H9 (cell line): ENCODE measurements at regions not wholly inside any gene's neighbourhood (a gene's known extent, or its start where the extent isn't known, plus 50 kb on each side); places are given as distances from the start of the nearest gene placed in this dataset.
"Not testable (repeated sequence)": the region's sequence is repeated elsewhere in the genome, so short reads cannot be mapped to it uniquely, and the experiment has no call there.

Experiments used
- DNase-seq: peaks from one replicate; pipeline ENCODE4 v3.0.0-alpha.2; 2017
- H2AFZ ChIP-seq: one replicate; pipeline ENCODE4 v1.6.1; 2013; ENCODE audit warnings: mild to moderate bottlenecking, low read length, control low read depth, moderate library complexity
- H2AK5ac ChIP-seq: 2 replicates; pipeline ENCODE4 v1.6.1; 2013; ENCODE audit warnings: low read length, control low read depth, mixed read lengths; ENCODE audit not compliant: insufficient read length
- H2BK120ac ChIP-seq: one replicate; pipeline ENCODE4 v1.6.1; 2013; ENCODE audit warnings: low read depth, mild to moderate bottlenecking, low read length, control low read depth, inconsistent platforms; ENCODE audit not compliant: poor library complexity, severe bottlenecking
- H2BK12ac ChIP-seq: 2 replicates; pipeline ENCODE4 v1.6.1; 2013; ENCODE audit warnings: low read length, control low read depth, mixed read lengths, low read depth; ENCODE audit not compliant: insufficient read length
- H2BK15ac ChIP-seq: 2 replicates; pipeline ENCODE4 v1.6.1; 2013; ENCODE audit warnings: low read depth, low read length, control low read depth
- H2BK20ac ChIP-seq: one replicate; pipeline ENCODE4 v1.6.1; 2013; ENCODE audit warnings: low read depth, mild to moderate bottlenecking, low read length, control low read depth, inconsistent platforms; ENCODE audit not compliant: poor library complexity, severe bottlenecking
- H2BK5ac ChIP-seq: 2 replicates; pipeline ENCODE4 v1.6.1; 2013; ENCODE audit warnings: low read length, control low read depth, mixed read lengths; ENCODE audit not compliant: insufficient read length
- H3K14ac ChIP-seq: 2 replicates; pipeline ENCODE4 v1.6.1; 2013; ENCODE audit warnings: low read length, control low read depth; ENCODE audit not compliant: insufficient read depth
- H3K18ac ChIP-seq: 2 replicates; pipeline ENCODE4 v1.6.1; 2013; ENCODE audit warnings: low read depth, mild to moderate bottlenecking, mixed read lengths, low read length, control low read depth; ENCODE audit not compliant: insufficient read length
- H3K23ac ChIP-seq: 2 replicates; pipeline ENCODE4 v1.6.1; 2013; ENCODE audit warnings: low read length, control low read depth, mixed read lengths, low read depth; ENCODE audit not compliant: insufficient read length
- H3K23me2 ChIP-seq: 2 replicates; pipeline ENCODE4 v1.6.1; 2013; ENCODE audit warnings: low read depth, mild to moderate bottlenecking, mixed read lengths, low read length, control low read depth; ENCODE audit not compliant: insufficient read length, poor library complexity, severe bottlenecking
- H3K27ac ChIP-seq: 2 replicates; pipeline ENCODE4 v1.5.1; 2013; ENCODE audit warnings: low read length, control low read depth, mixed read lengths, low read depth; ENCODE audit not compliant: insufficient read length
- H3K27me3 ChIP-seq: 2 replicates; pipeline ENCODE4 v1.6.1; 2013; ENCODE audit warnings: low read length, control low read depth, inconsistent platforms; ENCODE audit not compliant: insufficient read depth
- H3K4ac ChIP-seq: 2 replicates; pipeline ENCODE4 v1.6.1; 2013; ENCODE audit warnings: low read depth, mild to moderate bottlenecking, control low read depth, inconsistent platforms, low read length, moderate library complexity
- H3K4me1 ChIP-seq: 2 replicates; pipeline ENCODE4 v1.6.1; 2013; ENCODE audit warnings: low read length, control low read depth, inconsistent platforms; ENCODE audit not compliant: insufficient read depth
- H3K4me2 ChIP-seq: 2 replicates; pipeline ENCODE4 v1.6.1; 2013; ENCODE audit warnings: low read length, control low read depth, mixed read lengths; ENCODE audit not compliant: insufficient read length, insufficient read depth
- H3K56ac ChIP-seq: 2 replicates; pipeline ENCODE4 v1.6.1; 2013; ENCODE audit warnings: low read depth, mild to moderate bottlenecking, mixed read lengths, low read length, control low read depth; ENCODE audit not compliant: insufficient read length
- H3K79me1 ChIP-seq: 2 replicates; pipeline ENCODE4 v1.6.1; 2013; ENCODE audit warnings: low read depth, mild to moderate bottlenecking, moderate library complexity, low read length, control low read depth, inconsistent platforms; ENCODE audit not compliant: insufficient read depth, poor library complexity, severe bottlenecking
- H3K79me2 ChIP-seq: 2 replicates; pipeline ENCODE4 v1.6.1; 2013; ENCODE audit warnings: low read length, control low read depth, inconsistent platforms; ENCODE audit not compliant: insufficient read depth
- H3K9ac ChIP-seq: 2 replicates; pipeline ENCODE4 v1.6.1; 2013; ENCODE audit warnings: low read length, control low read depth, mixed read lengths; ENCODE audit not compliant: insufficient read length; ENCODE audit errors: extremely low read depth
- H3K9me3 ChIP-seq: one replicate; pipeline ENCODE4 v1.6.1; 2013; ENCODE audit warnings: low read depth, low read length, inconsistent platforms; ENCODE audit not compliant: control insufficient read depth
- H3T11ph ChIP-seq: one replicate; pipeline ENCODE4 v1.6.1; 2013; ENCODE audit warnings: mild to moderate bottlenecking, low read length, control low read depth, inconsistent platforms
- H4K20me1 ChIP-seq: one replicate; pipeline ENCODE4 v1.6.1; 2013; ENCODE audit not compliant: control insufficient read depth, insufficient read length, insufficient read depth
- H4K5ac ChIP-seq: 2 replicates; pipeline ENCODE4 v1.6.1; 2013; ENCODE audit warnings: low read depth, mild to moderate bottlenecking, mixed read lengths, low read length, control low read depth; ENCODE audit not compliant: insufficient read length
- H4K8ac ChIP-seq: replicated peaks from 2 replicates; pipeline ENCODE4 v1.6.1; 2013; ENCODE audit warnings: low read length, control low read depth, mixed read lengths, low read depth; ENCODE audit not compliant: insufficient read length
- H4K91ac ChIP-seq: 2 replicates; pipeline ENCODE4 v1.6.1; 2013; ENCODE audit warnings: low read depth, mild to moderate bottlenecking, moderate library complexity, mixed read lengths, low read length, control low read depth; ENCODE audit not compliant: insufficient read length
- H3K27ac Mint-ChIP-seq, 3 experiments: 2 replicates in 2 of 3; 3 replicates in 1 of 3; pipeline ENCODE4 v1.8.0; 2020 to 2021; ENCODE audit warnings: mixed read lengths in 3 of 3, mild to moderate bottlenecking in 1 of 3, moderate library complexity in 1 of 3
- H3K27me3 Mint-ChIP-seq: 2 replicates; pipeline ENCODE4 v1.8.0; 2021; ENCODE audit warnings: low read depth, mild to moderate bottlenecking, moderate library complexity, mixed read lengths
- H3K36me3 Mint-ChIP-seq, 3 experiments: 2 replicates in 2 of 3; 3 replicates in 1 of 3; pipeline ENCODE4 v1.8.0; 2020 to 2021; ENCODE audit warnings: low read depth in 3 of 3, mixed read lengths in 3 of 3; ENCODE audit not compliant: insufficient read depth in 1 of 3
- H3K4me1 Mint-ChIP-seq, 2 experiments: 2 replicates each; pipeline ENCODE4 v1.8.0; 2020; ENCODE audit warnings: mixed read lengths in 2 of 2
- H3K4me3 Mint-ChIP-seq, 2 experiments: 2 replicates in 1 of 2; 3 replicates in 1 of 2; pipeline ENCODE4 v1.8.0; 2020 to 2021; ENCODE audit warnings: mild to moderate bottlenecking in 2 of 2, mixed read lengths in 2 of 2, moderate library complexity in 1 of 2
- H3K9me3 Mint-ChIP-seq, 2 experiments: 2 replicates in 1 of 2; 3 replicates in 1 of 2; pipeline ENCODE4 v1.8.0; 2020; ENCODE audit warnings: mild to moderate bottlenecking in 2 of 2, mixed read lengths in 2 of 2, moderate library complexity in 1 of 2
- CTCF ChIP-seq: fragments of 200-600 bp; sonication (generic); conservative IDR thresholded peaks from 3 replicates; pipeline ENCODE4 v1.8.0; 2021; ENCODE audit warnings: antibody characterized with exemption, mild to moderate bottlenecking
- WGBS: extraction: QIAGEN DNeasy Blood & Tissue Kit; methylation state at CpG from one replicate; pipeline ENCODE4 v1.1.7; 2013; ENCODE audit warnings: missing lambda C conversion rate, low lambda C conversion rate, mixed read lengths; ENCODE audit not compliant: insufficient read length; ENCODE audit errors: extremely low coverage; 5-methylcytosine and 5-hydroxymethylcytosine counted together

GRCh38 chr14:105947599-105947998, 421.2 kb downstream of the TMEM121 start:
- H3K23me2 ChIP-seq = no peaks in the 10 kb centered on the region
- H2BK20ac ChIP-seq = no peak overlapping the region
- H3K36me3 Mint-ChIP-seq = peaks cover 4 to 25% (median 5%) of the 10 kb centered on the region in 3 experiments; a peak in 6 of 7 replicates
- H3K79me1 ChIP-seq = no peaks in the 10 kb centered on the region
- no peaks in the 10 kb centered on the region for H3K4me1 ChIP-seq
- no peaks in the 10 kb centered on the region for H3K27me3 ChIP-seq
- H2AFZ ChIP-seq = no peak overlapping the region
- no peak overlapping the region for H2BK5ac ChIP-seq
- no peak overlapping the region for H2BK12ac ChIP-seq
- H3K27me3 Mint-ChIP-seq = peaks cover 5% of the 10 kb centered on the region
- H4K5ac ChIP-seq = no peak overlapping the region
- H3K4me2 ChIP-seq = no peak overlapping the region
- no CpG with 5 or more reads among the region's 4 CpGs for WGBS
- no peaks in the 10 kb centered on the region for H4K20me1 ChIP-seq
- H3K79me2 ChIP-seq = no peaks in the 10 kb centered on the region
- H3K4me3 Mint-ChIP-seq = no peak overlapping the region
- H4K8ac ChIP-seq = no peak overlapping the region
- DNase-seq = no peak
- no peak overlapping the region for H4K91ac ChIP-seq
- H3K9me3 ChIP-seq = peaks cover 92% of the 10 kb centered on the region
- no peak overlapping the region for H3T11ph ChIP-seq
- no peak overlapping the region for H3K56ac ChIP-seq
- H3K9me3 Mint-ChIP-seq = peaks cover 91 to 96% of the 10 kb centered on the region in 2 experiments
- H3K14ac ChIP-seq = no peak overlapping the region
- no peak overlapping the region for H3K4ac ChIP-seq
- no peak for TF ChIP-seq CTCF
- H3K9ac ChIP-seq = no peak overlapping the region
- no peak overlapping the region for H3K27ac ChIP-seq
- H2AK5ac ChIP-seq = no peak overlapping the region
- H3K18ac ChIP-seq = no peak overlapping the region
- H2BK15ac ChIP-seq = no peak overlapping the region
- H3K4me1 Mint-ChIP-seq = no peaks in the 10 kb centered on the region
- H2BK120ac ChIP-seq = no peak overlapping the region
- no peak overlapping the region for H3K27ac Mint-ChIP-seq
- no peak overlapping the region for H3K23ac ChIP-seq

- not testable (repeated sequence) for H2BK12ac ChIP-seq, H3K27me3 Mint-ChIP-seq, H3K56ac ChIP-seq, H2BK20ac ChIP-seq, H3K4me3 Mint-ChIP-seq, DNase-seq, H3K4me1 ChIP-seq, H4K91ac ChIP-seq, H3K27me3 ChIP-seq, H3K23ac ChIP-seq, H3K27ac ChIP-seq, H4K5ac ChIP-seq, H3T11ph ChIP-seq, H3K27ac Mint-ChIP-seq, H2BK5ac ChIP-seq, H3K79me2 ChIP-seq, H2AFZ ChIP-seq, H3K18ac ChIP-seq, H2BK120ac ChIP-seq, H2BK15ac ChIP-seq, H4K20me1 ChIP-seq, H4K8ac ChIP-seq, H3K4me1 Mint-ChIP-seq, H3K4me2 ChIP-seq, H3K14ac ChIP-seq, H3K23me2 ChIP-seq, H2AK5ac ChIP-seq, H3K4ac ChIP-seq, H3K9ac ChIP-seq, H3K79me1 ChIP-seq
- peaks cover 92% of the 10 kb centered on the region for H3K9me3 ChIP-seq
- Mint-ChIP-seq H3K36me3 (peaks cover 4 to 23% (median 9%) of the 10 kb centered on the region in 3 experiments), H3K9me3 (peaks cover 89 to 94% of the 10 kb centered on the region in 2 experiments)
- WGBS = no CpG with 5 or more reads among the region's 3 CpGs
Measured at GRCh38 chr14:105948955-105949354, 422.6 kb downstream of the TMEM121 start.
